H1 (cell line): ENCODE measurements at regions not wholly inside any gene's neighbourhood (a gene's known extent, or its start where the extent isn't known, plus 50 kb on each side); places are given as distances from the start of the nearest gene placed in this dataset.

ENCODE experiments used
- CTCF ChIA-PET: fragments of 300-600 bp; sonication (Branson Sonifier 250); formaldehyde crosslinking; loops from one replicate; lab custom pipeline; 2021; ENCODE audit not compliant: partially characterized antibody; lab: Charles Lee
- POLR2A ChIA-PET: fragments of 300-600 bp; sonication (Branson Sonifier 250); formaldehyde crosslinking; loops from one replicate; lab custom pipeline; 2021; ENCODE audit warnings: inconsistent platforms; ENCODE audit not compliant: partially characterized antibody; lab: Charles Lee
- DNase-seq, 2 experiments: peaks; one replicate each; pipeline versions ENCODE4 v3.0.0 to v3.0.0-alpha.2; 2010 to 2022; ENCODE audit warnings: low spot score in 2 of 2, low read depth in 1 of 2, mixed read lengths in 1 of 2
- FAIRE-seq: peaks from 2 replicates; lab custom pipeline; 2011; peaks lifted over from hg19 to GRCh38; lab: Jason Lieb, UNC
- H2AFZ ChIP-seq: 2 replicates; pipeline ENCODE4 v1.8.1; 2012; ENCODE audit warnings: low read length, inconsistent platforms
- H2AK5ac ChIP-seq: 2 replicates; pipeline ENCODE4 v1.6.1; 2013; ENCODE audit warnings: low read depth, low read length
- H2BK120ac ChIP-seq: replicated peaks from 2 replicates; pipeline ENCODE3; 2013; ENCODE audit warnings: low read depth, low read length, inconsistent platforms
- H2BK12ac ChIP-seq: 2 replicates; pipeline ENCODE4 v1.6.1; 2013; ENCODE audit warnings: low read depth, low read length
- H2BK15ac ChIP-seq: 2 replicates; pipeline ENCODE4 v1.6.1; 2013; ENCODE audit warnings: low read length
- H2BK20ac ChIP-seq: 2 replicates; pipeline ENCODE4 v1.6.1; 2013; ENCODE audit warnings: low read length
- H2BK5ac ChIP-seq: 2 replicates; pipeline ENCODE4 v1.6.1; 2013; ENCODE audit warnings: low read depth, low read length
- H3K14ac ChIP-seq: 2 replicates; pipeline ENCODE4 v1.6.1; 2013; ENCODE audit warnings: inconsistent platforms; ENCODE audit not compliant: insufficient read length
- H3K18ac ChIP-seq: 2 replicates; pipeline ENCODE4 v1.6.1; 2013; ENCODE audit warnings: low read length; ENCODE audit errors: extremely low read depth
- H3K23ac ChIP-seq: 2 replicates; pipeline ENCODE4 v1.6.1; 2013; ENCODE audit warnings: inconsistent platforms; ENCODE audit not compliant: insufficient read length
- H3K23me2 ChIP-seq: 2 replicates; pipeline ENCODE4 v1.6.1; 2013; ENCODE audit warnings: low read depth, low read length
- H3K27ac ChIP-seq: 2 replicates; pipeline ENCODE4 v1.6.1; 2011; ENCODE audit warnings: low read depth, low read length, inconsistent platforms
- H3K27me3 ChIP-seq, 4 experiments: replicated peaks in 1 of 4; 1 replicate in 1 of 4; 2 replicates in 3 of 4; pipeline versions ENCODE4 v1.6.1 to v1.8.1; 2011 to 2013; ENCODE audit warnings: low read length in 3 of 4, mild to moderate bottlenecking in 3 of 4, inconsistent platforms in 2 of 4, mixed read lengths in 2 of 4, moderate library complexity in 1 of 4; ENCODE audit not compliant: control insufficient read depth in 3 of 4, insufficient read depth in 3 of 4; ENCODE audit errors: extremely low read depth in 1 of 4
- H3K36me3 ChIP-seq, 4 experiments: 2 replicates each; pipeline versions ENCODE4 v1.6.1 to v1.8.1; 2011 to 2013; ENCODE audit warnings: mild to moderate bottlenecking in 4 of 4, low read length in 3 of 4, moderate library complexity in 2 of 4, control low read depth in 1 of 4, inconsistent platforms in 1 of 4; ENCODE audit not compliant: insufficient read depth in 4 of 4, control insufficient read depth in 2 of 4
- H3K4ac ChIP-seq: replicated peaks from 2 replicates; pipeline ENCODE3; 2013; ENCODE audit warnings: low read length, low read depth, mixed read lengths, inconsistent platforms; ENCODE audit not compliant: insufficient read length
- H3K4me1 ChIP-seq, 4 experiments: replicated peaks in 1 of 4; 1 replicate in 1 of 4; 2 replicates in 3 of 4; pipeline versions ENCODE4 v1.6.1 to v1.8.1; 2011 to 2013; ENCODE audit warnings: low read length in 3 of 4, inconsistent platforms in 2 of 4, mixed read lengths in 1 of 4; ENCODE audit not compliant: insufficient read depth in 4 of 4, control insufficient read depth in 3 of 4
- H3K4me2 ChIP-seq, 2 experiments: 2 replicates each; pipeline versions ENCODE4 v1.6.1 to v1.8.1; 2011 to 2013; ENCODE audit warnings: low read depth in 2 of 2, low read length in 2 of 2, control low read depth in 1 of 2, inconsistent platforms in 1 of 2, mild to moderate bottlenecking in 1 of 2; ENCODE audit not compliant: insufficient read depth in 1 of 2
- H3K4me3 ChIP-seq, 4 experiments: fragments of 200-600, 300-600 bp in 1 of 4; sonication (generic), shearing (Covaris generic), sonication (Bioruptor Twin) in 1 of 4; 2 replicates each; pipeline versions ENCODE4 v1.5.1 to v1.8.1; 2011 to 2016; ENCODE audit warnings: low read length in 4 of 4, low read depth in 3 of 4, control low read depth in 2 of 4, inconsistent platforms in 2 of 4, mild to moderate bottlenecking in 2 of 4, mixed read lengths in 1 of 4, moderate library complexity in 1 of 4; ENCODE audit not compliant: insufficient read depth in 2 of 4; ENCODE audit errors: extremely low read depth in 1 of 4
- H3K56ac ChIP-seq: replicated peaks from 2 replicates; pipeline ENCODE3; 2013; ENCODE audit warnings: low read depth, mild to moderate bottlenecking, mixed read lengths, low read length, inconsistent platforms; ENCODE audit not compliant: insufficient read length
- H3K79me1 ChIP-seq: 2 replicates; pipeline ENCODE4 v1.6.1; 2013; ENCODE audit warnings: low read depth, low read length, control low read depth
- H3K79me2 ChIP-seq, 2 experiments: 2 replicates each; pipeline versions ENCODE4 v1.6.1 to v1.8.1; 2012 to 2013; ENCODE audit warnings: low read length in 2 of 2, mild to moderate bottlenecking in 2 of 2, inconsistent platforms in 1 of 2; ENCODE audit not compliant: insufficient read depth in 2 of 2, control insufficient read depth in 1 of 2
- H3K9ac ChIP-seq, 4 experiments: replicated peaks in 1 of 4; 1 replicate in 1 of 4; 2 replicates in 3 of 4; pipeline versions ENCODE4 v1.6.1 to v1.8.1; 2011 to 2013; ENCODE audit warnings: low read depth in 3 of 4, low read length in 3 of 4, control low read depth in 2 of 4, mild to moderate bottlenecking in 2 of 4, moderate library complexity in 2 of 4, inconsistent platforms in 1 of 4; ENCODE audit errors: extremely low read depth in 1 of 4
- H3K9me3 ChIP-seq, 2 experiments: 2 replicates each; pipeline versions ENCODE4 v1.6.1 to v1.8.1; 2012 to 2013; ENCODE audit warnings: mild to moderate bottlenecking in 2 of 2, moderate library complexity in 2 of 2, control low read depth in 1 of 2, inconsistent platforms in 1 of 2, low read depth in 1 of 2, low read length in 1 of 2, mixed read lengths in 1 of 2; ENCODE audit not compliant: insufficient read depth in 2 of 2
- H4K20me1 ChIP-seq, 2 experiments: replicated peaks in 1 of 2; 2 replicates each; pipeline versions ENCODE3 to v1.8.1; 2011 to 2013; ENCODE audit warnings: inconsistent platforms in 2 of 2, low read length in 2 of 2, mild to moderate bottlenecking in 1 of 2; ENCODE audit not compliant: insufficient read depth in 2 of 2, control insufficient read depth in 1 of 2
- H4K5ac ChIP-seq: 2 replicates; pipeline ENCODE4 v1.6.1; 2013; ENCODE audit warnings: low read length, low read depth, mixed read lengths, inconsistent platforms; ENCODE audit not compliant: insufficient read length
- H4K8ac ChIP-seq: 2 replicates; pipeline ENCODE4 v1.8.0; 2013; ENCODE audit warnings: mild to moderate bottlenecking, moderate library complexity, low read length, inconsistent platforms; ENCODE audit not compliant: insufficient read depth; ENCODE audit errors: extremely low read depth
- H4K91ac ChIP-seq: replicated peaks from 2 replicates; pipeline ENCODE3; 2013; ENCODE audit warnings: low read length, mixed read lengths, inconsistent platforms; ENCODE audit not compliant: insufficient read length
- ASH2L ChIP-seq: fragments of 200-600, 300-600 bp; sonication (generic); IDR thresholded peaks from one replicate; pipeline ENCODE4 v1.7.1; 2017; ENCODE audit warnings: low read length
- HDAC2 ChIP-seq, 2 experiments: fragments of 300-600 bp in 1 of 2; sonication (generic) in 1 of 2; IDR thresholded peaks; 2 replicates each; pipeline ENCODE4 v1.6.1; 2011 to 2012; ENCODE audit warnings: low read depth in 2 of 2, low read length in 2 of 2, mild to moderate bottlenecking in 2 of 2, moderate library complexity in 2 of 2, borderline replicate concordance in 1 of 2, inconsistent platforms in 1 of 2
- KDM4A ChIP-seq: IDR thresholded peaks from one replicate; pipeline ENCODE4 v1.7.1; 2012; ENCODE audit warnings: low read depth, mild to moderate bottlenecking, moderate library complexity, low read length, inconsistent platforms; ENCODE audit not compliant: severe bottlenecking
- KDM5A ChIP-seq: fragments of 200-600 bp; IDR thresholded peaks from 2 replicates; pipeline ENCODE4 v1.7.1; 2012; ENCODE audit warnings: mild to moderate bottlenecking, low read length, inconsistent platforms, mixed read lengths
- NRF1 ChIP-seq: IDR thresholded peaks from 2 replicates; pipeline ENCODE4 v1.6.1; 2011; ENCODE audit warnings: mild to moderate bottlenecking, low read depth, low read length, improper control_type of control experiment
- PHF8 ChIP-seq: fragments of 200-600 bp; sonication (generic); conservative IDR thresholded peaks from 2 replicates; pipeline ENCODE4 v1.7.1; 2012; ENCODE audit warnings: low read depth, mild to moderate bottlenecking, inconsistent platforms, low read length, moderate library complexity
- SIX5 ChIP-seq: IDR thresholded peaks from 2 replicates; pipeline ENCODE4 v1.6.1; 2011; ENCODE audit warnings: mild to moderate bottlenecking, low read depth, low read length
- SRF ChIP-seq: IDR thresholded peaks from 2 replicates; pipeline ENCODE4 v1.6.1; 2011; ENCODE audit warnings: mild to moderate bottlenecking, low read depth, low read length, moderate library complexity
- SUZ12 ChIP-seq: fragments of 200-600 bp; sonication (generic); IDR thresholded peaks from 2 replicates; pipeline ENCODE4 v1.6.1; 2012; ENCODE audit warnings: mild to moderate bottlenecking, inconsistent platforms, low read length, moderate library complexity, mixed read lengths
- WGBS, 2 experiments: shearing (Covaris generic) in 1 of 2; methylation state at CpG; one replicate each; pipeline versions ENCODE4 v1.1.6 to v1.1.7; 2013 to 2015; ENCODE audit warnings: low lambda C conversion rate in 2 of 2, mixed read lengths in 2 of 2, inconsistent platforms in 1 of 2, low coverage in 1 of 2, missing lambda C conversion rate in 1 of 2; ENCODE audit not compliant: insufficient replicate concordance in 2 of 2, insufficient coverage in 1 of 2, insufficient read length in 1 of 2; ENCODE audit errors: extremely low coverage in 1 of 2, missing lambda C conversion rate in 1 of 2; 5-methylcytosine and 5-hydroxymethylcytosine counted together
- TF ChIP-seq, protein P1 (sequence below): IDR thresholded peaks from 2 replicates; pipeline ENCODE4 v1.6.1; 2011; ENCODE audit warnings: low read length, improper control_type of control experiment

DNA sequence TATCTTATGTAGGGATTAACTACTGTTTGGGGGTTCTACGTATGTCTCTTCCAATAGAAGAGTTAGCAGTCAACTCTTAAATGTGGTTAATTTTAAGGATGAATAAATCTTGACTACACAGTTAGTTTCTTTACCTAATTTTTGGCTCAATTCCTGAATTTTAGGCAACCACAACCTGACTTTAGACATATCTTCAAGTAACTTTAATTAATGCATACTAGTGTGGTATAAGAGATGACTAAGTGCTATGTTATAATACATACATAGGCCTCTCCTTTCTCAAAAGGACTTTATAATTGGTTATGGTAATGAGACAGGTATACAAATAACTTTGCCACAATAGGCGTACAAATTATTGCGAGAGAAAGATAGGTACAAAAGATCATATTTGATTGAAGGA, 312.0 kb downstream of the IRS1 start:
- Histone ChIP-seq H3K18ac (no peak overlapping the region), H4K20me1 (no peaks in the 10 kb centered on the region), H2BK20ac (no peak overlapping the region), H3K23ac (no peak overlapping the region), H3K9me3 (no peaks in the 10 kb centered on the region), H3K27ac (no peak overlapping the region), H3K79me2 (no peaks in the 10 kb centered on the region), H3K27me3 (no peaks in the 10 kb centered on the region), H4K91ac (no peak overlapping the region), H4K8ac (no peak overlapping the region), H3K36me3 (no peaks in the 10 kb centered on the region), H3K4me2 (no peak overlapping the region), H3K79me1 (no peaks in the 10 kb centered on the region), H4K5ac (no peak overlapping the region), H3K23me2 (no peaks in the 10 kb centered on the region), H3K4me3 (no peak overlapping the region), H3K4ac (no peak overlapping the region), H2BK15ac (no peak overlapping the region), H2AK5ac (no peak overlapping the region), H3K14ac (no peak overlapping the region), H3K9ac (no peak overlapping the region), H3K56ac (no peak overlapping the region), H2BK5ac (no peak overlapping the region), H2BK12ac (no peak overlapping the region), H3K4me1 (peaks cover 5 to 9% (median 5%) of the 10 kb centered on the region in 4 experiments; a peak in 4 of 7 replicates), H2BK120ac (no peak overlapping the region), H2AFZ (no peak overlapping the region)
- WGBS, 2 experiments, result 95% methylated on average over 3 of the region's 3 CpGs; no CpG with 5 or more reads in 1 of the 2 experiments
- no peak for TF ChIP-seq SIX5
- TF ChIP-seq PHF8, result no peak
- no peak for TF ChIP-seq KDM4A
- no peak for TF ChIP-seq ASH2L
- TF ChIP-seq, protein P1, sequence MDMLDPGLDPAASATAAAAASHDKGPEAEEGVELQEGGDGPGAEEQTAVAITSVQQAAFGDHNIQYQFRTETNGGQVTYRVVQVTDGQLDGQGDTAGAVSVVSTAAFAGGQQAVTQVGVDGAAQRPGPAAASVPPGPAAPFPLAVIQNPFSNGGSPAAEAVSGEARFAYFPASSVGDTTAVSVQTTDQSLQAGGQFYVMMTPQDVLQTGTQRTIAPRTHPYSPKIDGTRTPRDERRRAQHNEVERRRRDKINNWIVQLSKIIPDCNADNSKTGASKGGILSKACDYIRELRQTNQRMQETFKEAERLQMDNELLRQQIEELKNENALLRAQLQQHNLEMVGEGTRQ, result no peak
- TF ChIP-seq KDM5A, result no peak
- TF ChIP-seq NRF1, result no peak
- TF ChIP-seq SUZ12, result no peak
- no peak for TF ChIP-seq SRF
- no peak for TF ChIP-seq HDAC2 (IDR thresholded peaks at IDR 0.05; ENCODE audit: borderline replicate concordance in 1 of 2, low read depth in 2 of 2, low read length in 2 of 2)
- POLR2A ChIA-PET, result no interaction called here
- FAIRE-seq, result no peak
- no peak for DNase-seq
- CTCF ChIA-PET, result interaction anchor here (1.1 kb wide), 2 partner anchors 10 to 315 kb away, joined by 3 to 4 read pairs; no protein-coding TSS in a partner anchor
